ENCODE measurements at regions not wholly inside any gene's neighbourhood (a gene's known extent, or its start where the extent isn't known, plus 50 kb on each side); places are given as distances from the start of the nearest gene placed in this dataset.

GRCh38 chr5:93206203-93206602 is 374.8 kb downstream of the NR2F1-AS1 start:
- no peak for TF ChIP-seq NFYA (IDR thresholded peaks at IDR 0.05; ENCODE audit: borderline replicate concordance, low read depth, low read length)
- TF ChIP-seq BCL11A (IDR thresholded peaks at IDR 0.05; ENCODE audit: low read depth, low read length) = no peak
- no peak for TF ChIP-seq GATAD2B (conservative IDR thresholded peaks at IDR 0.05; ENCODE audit: low read depth)
- no peak for TF ChIP-seq KDM1A (IDR thresholded peaks at IDR 0.05; ENCODE audit: borderline replicate concordance)
- no peak for TF ChIP-seq NBN (IDR thresholded peaks at IDR 0.05)
- TF ChIP-seq ZNF274 (IDR thresholded peaks at IDR 0.05; ENCODE audit: insufficient read depth, insufficient read length) = no peak
- TF ChIP-seq PBX3 (IDR thresholded peaks at IDR 0.05; ENCODE audit: insufficient replicate concordance, low read depth, low read length) = no peak
- no peak for TF ChIP-seq POLR2AphosphoS2 (IDR thresholded peaks at IDR 0.05; ENCODE audit: low read depth, low read length)
- no peak for TF ChIP-seq CBFB (IDR thresholded peaks at IDR 0.05; ENCODE audit: low read depth)
- TF ChIP-seq SMAD1 (IDR thresholded peaks at IDR 0.05; ENCODE audit: low read depth, partially characterized antibody) = no peak
- no peak for TF ChIP-seq ATF2 (IDR thresholded peaks at IDR 0.05; ENCODE audit: low read length)
- no peak for TF ChIP-seq CHD4 (IDR thresholded peaks at IDR 0.05)
- no peak for TF ChIP-seq NFIC (IDR thresholded peaks at IDR 0.05; ENCODE audit: low read depth, low read length)
- TF ChIP-seq BHLHE40 (IDR thresholded peaks at IDR 0.05; ENCODE audit: borderline replicate concordance in 1 of 2, low read depth in 2 of 2, low read length in 1 of 2) = no peak
- TF ChIP-seq NRF1 (conservative IDR thresholded peaks at IDR 0.05; ENCODE audit: low read depth, low read length) = no peak
- TF ChIP-seq KLF5 (IDR thresholded peaks at IDR 0.05; ENCODE audit: partially characterized antibody) = no peak
- TF ChIP-seq BACH1 (IDR thresholded peaks at IDR 0.05; ENCODE audit: borderline replicate concordance) = no peak
- no peak for ATAC-seq
- Histone ChIP-seq H4K20me1 (ENCODE audit: control insufficient read depth, insufficient read depth) (no peaks in the 10 kb centered on the region), H3K27me3 (replicated peaks in 1 of 2; ENCODE audit: control insufficient read depth in 2 of 2, insufficient read depth in 2 of 2, low read length in 1 of 2) (no peaks in the 10 kb centered on the region), H2AFZ (ENCODE audit: control insufficient read depth, low read depth, low read length) (no peak overlapping the region), H3K9me3 (replicated peaks; ENCODE audit: control insufficient read depth, insufficient read depth, low read length) (no peaks in the 10 kb centered on the region), H3K4me2 (ENCODE audit: control insufficient read depth, insufficient read depth) (no peak overlapping the region), H3K4me3 (no peak overlapping the region), H3K79me2 (ENCODE audit: control insufficient read depth, insufficient read depth, low read length) (no peaks in the 10 kb centered on the region), H3K4me1 (ENCODE audit: control insufficient read depth, insufficient read depth, low read length) (no peaks in the 10 kb centered on the region), H3K9ac (ENCODE audit: control insufficient read depth, insufficient read depth, low read length) (no peak overlapping the region), H3K27ac (ENCODE audit: control insufficient read depth, insufficient read depth) (no peak overlapping the region), H3K36me3 (ENCODE audit: control insufficient read depth in 2 of 2, insufficient read depth in 2 of 2, low read length in 1 of 2) (no peaks in the 10 kb centered on the region)
- POLR2A ChIA-PET = no interaction called here
- intact Hi-C loops (cut with micrococcal nuclease; ENCODE audit: unreplicated experiment) = no loop called here
- SMC1A ChIA-PET (ENCODE audit: uncharacterized antibody, unreplicated experiment) = no interaction called here
- BruUV-seq (replicated peaks) = no TSS peak
- FAIRE-seq = no peak
- WGBS (ENCODE audit: insufficient coverage, insufficient replicate concordance, low lambda C conversion rate, missing lambda C conversion rate) = 31% methylated on average over 3 of the region's 3 CpGs
- in situ Hi-C loops (cut with MboI) = no loop called here
- RAD21 ChIA-PET (ENCODE audit: unreplicated experiment) = no interaction called here
- DNase-seq (ENCODE audit: low read depth, low spot score) = no peak
- CTCF ChIA-PET = no interaction called here

All from GM12878 (cell line).